T-helper 2 cell treated with Interferon-gamma antibody and Interleukin-4, amounts not matched to agents 5 μg/mL and 100 μg/mL, for 36 hours (primary cell): ENCODE measurements at regions not wholly inside any gene's neighbourhood (a gene's known extent, or its start where the extent isn't known, plus 50 kb on each side); places are given as distances from the start of the nearest gene placed in this dataset.

Experiments used
- DNase-seq: peaks from one replicate; pipeline ENCODE4 v3.0.0; 2021; ENCODE audit warnings: low spot score
- H3K27ac Mint-ChIP-seq: one replicate; pipeline ENCODE4 v1.8.0; 2021; ENCODE audit warnings: mild to moderate bottlenecking, mixed read lengths
- H3K27me3 Mint-ChIP-seq: one replicate; pipeline ENCODE4 v1.8.0; 2021; ENCODE audit warnings: low read depth, mixed read lengths
- H3K36me3 Mint-ChIP-seq: one replicate; pipeline ENCODE4 v1.8.0; 2021; ENCODE audit warnings: low read depth, mixed read lengths
- H3K4me1 Mint-ChIP-seq: one replicate; pipeline ENCODE4 v1.8.0; 2021; ENCODE audit warnings: low read depth, mixed read lengths
- H3K4me3 Mint-ChIP-seq: one replicate; pipeline ENCODE4 v1.8.0; 2022; ENCODE audit warnings: mild to moderate bottlenecking, moderate library complexity, mixed read lengths
- H3K9me3 Mint-ChIP-seq: one replicate; pipeline ENCODE4 v1.8.0; 2021; ENCODE audit warnings: mixed read lengths

DNA sequence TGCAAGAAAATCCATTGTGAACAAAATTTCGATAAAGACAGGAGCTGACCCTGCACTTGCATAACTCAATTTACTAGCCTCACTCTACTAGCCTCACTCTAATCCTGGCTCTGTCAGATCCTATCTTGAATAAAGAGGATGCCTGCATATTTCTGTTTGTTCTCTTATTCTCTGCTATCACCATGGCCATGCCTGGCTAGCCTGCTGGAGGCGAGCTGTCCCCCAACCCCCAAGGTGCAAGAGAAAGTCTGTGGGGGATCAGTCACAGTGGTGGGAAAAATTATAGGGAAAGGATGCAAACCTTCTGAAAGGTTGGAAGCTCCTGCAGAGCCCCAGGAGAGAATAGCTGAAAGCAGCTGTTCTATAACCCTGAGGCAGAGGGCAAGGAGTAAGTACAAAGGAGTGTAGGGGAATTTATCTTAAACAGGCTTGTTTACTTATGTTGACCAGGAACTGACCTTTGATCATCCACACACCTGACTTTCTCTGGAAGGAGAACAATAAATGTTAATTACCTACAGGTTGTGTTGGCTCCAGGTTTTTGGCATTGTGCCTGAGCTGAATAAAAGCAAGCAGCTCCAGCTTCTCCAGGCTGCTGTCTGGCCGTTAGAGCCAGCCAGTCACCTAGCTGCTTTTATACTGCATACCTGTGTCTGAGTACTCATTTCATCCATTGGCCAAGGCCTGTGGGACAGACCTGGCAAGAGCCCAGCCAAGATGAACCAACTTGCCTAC lies 137.7 kb upstream of the RASGRP1 start:
- Mint-ChIP-seq H3K9me3 (no peaks in the 10 kb centered on the region), H3K27ac (no peak overlapping the region), H3K4me3 (no peak overlapping the region), H3K4me1 (peaks cover 33% of the 10 kb centered on the region), H3K27me3 (peaks cover 12% of the 10 kb centered on the region), H3K36me3 (no peaks in the 10 kb centered on the region)
- no peak for DNase-seq

DNA sequence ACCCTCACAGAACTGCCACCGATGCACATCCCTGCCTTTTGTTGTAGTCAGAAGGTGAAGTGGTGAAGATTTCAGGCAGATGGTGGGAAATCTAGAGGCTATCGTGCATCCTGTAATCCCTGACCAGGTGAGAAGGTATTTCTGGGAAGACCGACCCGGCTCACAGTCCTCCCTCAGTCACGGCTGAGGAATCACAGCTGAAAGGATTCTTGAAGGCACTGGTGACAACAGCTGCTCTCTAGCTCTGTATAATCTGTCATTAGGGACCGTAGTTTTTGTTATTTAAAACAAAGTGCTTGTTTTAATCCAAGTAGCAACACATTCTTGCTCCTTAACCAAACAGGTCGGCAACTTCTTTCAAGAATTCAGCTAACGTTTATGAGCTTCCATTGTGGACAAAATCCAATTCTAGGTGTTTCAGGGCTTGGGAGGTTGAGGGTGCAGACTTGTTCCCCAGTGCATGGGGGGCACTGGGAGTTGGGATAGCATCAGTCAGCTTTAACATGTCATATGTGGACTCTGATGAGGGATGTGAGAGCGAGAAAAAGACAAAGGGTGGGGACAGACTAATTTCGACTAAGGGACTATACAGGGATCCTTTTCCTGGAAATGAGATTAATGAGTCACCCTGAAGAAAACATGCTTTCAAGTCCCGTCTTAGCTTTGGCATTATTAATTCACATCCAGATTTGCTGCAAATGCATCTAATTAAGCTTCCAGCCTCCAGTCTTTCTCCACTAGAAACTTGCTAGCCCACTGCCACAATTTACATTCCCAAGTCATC lies 141.0 kb upstream of the RASGRP1 start:
- DNase-seq = no peak

DNA sequence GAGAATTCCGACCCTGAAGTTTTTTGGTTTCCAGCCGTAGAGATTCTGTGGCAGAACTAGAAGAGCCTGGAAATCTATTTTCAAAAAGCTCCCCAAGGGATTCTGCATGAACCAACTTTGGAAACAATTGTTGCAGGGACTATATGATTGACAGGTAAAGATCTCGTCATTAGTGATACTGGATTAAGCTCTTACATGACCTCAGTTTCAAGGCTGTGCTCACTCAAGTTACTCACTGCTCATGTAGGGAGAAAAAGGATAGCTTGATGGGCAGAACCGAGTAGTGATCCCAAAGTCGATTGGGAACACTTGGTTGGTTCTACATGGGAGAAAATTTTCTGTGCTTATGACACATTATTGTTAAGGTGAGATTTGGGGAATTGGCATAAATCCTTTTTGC lies 142.3 kb upstream of the RASGRP1 start:
- H3K27ac Mint-ChIP-seq = no peak overlapping the region
- no peak for DNase-seq
- peaks cover 21% of the 10 kb centered on the region for H3K27me3 Mint-ChIP-seq
- no peaks in the 10 kb centered on the region for H3K9me3 Mint-ChIP-seq
- H3K4me3 Mint-ChIP-seq = no peak overlapping the region
- H3K4me1 Mint-ChIP-seq = peaks cover 3% of the 10 kb centered on the region
- H3K36me3 Mint-ChIP-seq = no peaks in the 10 kb centered on the region

More for the DNA sequence above, 141.0 kb upstream of the RASGRP1 start:
- no peak overlapping the region for H3K4me3 Mint-ChIP-seq
- H3K4me1 Mint-ChIP-seq = peaks cover 3% of the 10 kb centered on the region
- H3K27ac Mint-ChIP-seq = no peak overlapping the region
- no peaks in the 10 kb centered on the region for H3K9me3 Mint-ChIP-seq
- H3K36me3 Mint-ChIP-seq = no peaks in the 10 kb centered on the region
- H3K27me3 Mint-ChIP-seq = peaks cover 16% of the 10 kb centered on the region

DNA sequence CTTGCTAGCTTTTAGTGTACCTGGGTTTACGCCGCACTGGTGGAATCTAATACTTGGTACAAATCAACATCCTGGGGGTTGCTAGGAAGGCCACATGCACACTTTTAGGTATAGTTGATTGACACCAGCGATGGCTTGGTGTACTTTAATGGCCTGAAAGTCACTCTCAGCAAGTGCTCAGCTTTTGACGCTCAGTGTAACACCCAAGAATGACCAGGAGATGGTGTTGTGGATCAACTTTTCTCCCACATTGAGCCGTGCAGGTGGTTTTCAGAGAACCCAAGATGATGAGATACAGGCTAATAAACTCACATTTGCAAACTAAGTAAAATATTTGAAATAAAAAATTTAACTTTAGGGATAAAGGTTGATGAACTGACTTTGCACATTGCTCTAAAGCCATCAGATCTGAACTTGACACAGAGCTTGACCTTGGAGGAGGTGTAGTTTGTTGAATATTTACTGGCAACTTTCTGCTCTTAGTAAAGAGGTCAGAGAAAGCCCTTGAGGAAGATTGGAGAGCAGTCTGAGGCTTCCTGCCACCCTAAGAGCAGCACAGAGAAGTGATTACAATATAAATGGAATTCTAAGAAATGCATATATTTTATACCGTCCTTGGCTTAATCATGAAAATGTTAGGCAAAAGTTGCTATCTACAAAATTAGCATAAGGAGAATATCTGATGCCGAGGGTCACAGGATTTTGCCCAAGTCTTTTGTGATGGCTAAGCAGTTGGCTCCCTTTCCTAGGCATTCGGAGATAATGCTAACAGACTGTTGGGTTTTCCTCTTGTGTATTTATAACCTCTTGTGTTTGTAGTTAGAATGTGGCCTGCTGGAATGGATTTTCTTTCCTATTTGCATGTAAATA lies 143.4 kb upstream of the RASGRP1 start:
- DNase-seq = no peak
- Mint-ChIP-seq H3K4me1 (peaks cover 1% of the 10 kb centered on the region), H3K36me3 (no peaks in the 10 kb centered on the region), H3K27me3 (peaks cover 15% of the 10 kb centered on the region), H3K4me3 (no peak overlapping the region), H3K9me3 (no peaks in the 10 kb centered on the region), H3K27ac (no peak overlapping the region)

DNA sequence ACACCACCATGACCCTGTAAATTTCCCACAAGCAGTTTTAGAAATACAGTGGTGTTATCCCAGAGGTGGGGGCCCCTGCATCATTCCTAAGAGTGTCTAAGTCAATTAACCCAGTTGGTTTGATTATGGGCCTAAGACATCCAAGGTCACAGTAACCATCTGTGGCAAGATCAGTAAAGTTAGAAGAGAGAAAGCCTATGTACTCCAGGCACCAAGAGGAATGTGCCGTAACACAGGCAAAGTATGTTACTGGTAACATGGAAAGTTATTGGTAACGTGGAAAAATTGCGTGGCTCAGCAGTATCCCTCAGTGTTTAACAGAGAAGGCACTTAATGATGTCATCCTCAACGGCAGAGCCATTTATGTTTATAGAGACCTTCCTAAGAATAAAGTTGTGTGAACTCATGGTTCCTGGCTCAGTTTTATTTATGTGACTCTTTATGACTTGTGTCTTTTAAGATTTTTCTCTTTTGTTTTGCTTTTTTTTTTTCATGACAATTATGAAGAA lies 144.1 kb upstream of the RASGRP1 start:
- no peaks in the 10 kb centered on the region for H3K36me3 Mint-ChIP-seq
- no peak overlapping the region for H3K4me3 Mint-ChIP-seq
- peaks cover 20% of the 10 kb centered on the region for H3K27me3 Mint-ChIP-seq
- no peak overlapping the region for H3K27ac Mint-ChIP-seq
- no peaks in the 10 kb centered on the region for H3K9me3 Mint-ChIP-seq
- H3K4me1 Mint-ChIP-seq = peaks cover 1% of the 10 kb centered on the region
- no peak for DNase-seq

DNA sequence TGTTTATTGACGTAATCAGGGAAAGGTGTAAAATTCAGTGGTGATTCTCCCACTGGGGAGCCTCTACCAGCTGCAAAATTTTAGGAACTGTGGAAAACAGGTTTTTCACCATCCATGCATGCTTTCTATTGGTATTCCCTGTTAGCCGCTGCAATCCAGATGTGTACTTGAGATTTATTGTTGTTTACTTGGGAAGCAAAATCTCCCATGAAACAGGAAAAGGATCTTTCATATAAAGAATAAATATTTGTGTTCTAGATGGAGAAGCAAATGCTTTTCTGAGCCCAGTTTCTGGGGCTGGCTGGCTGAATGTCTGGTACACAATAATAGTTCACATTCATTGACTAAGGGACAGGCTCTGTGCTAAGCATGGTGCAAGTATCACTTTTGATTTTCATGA lies 144.6 kb upstream of the RASGRP1 start:
- Mint-ChIP-seq H3K36me3 (no peaks in the 10 kb centered on the region), H3K4me3 (no peak overlapping the region), H3K9me3 (no peaks in the 10 kb centered on the region), H3K27ac (no peak overlapping the region), H3K4me1 (peaks cover 1% of the 10 kb centered on the region), H3K27me3 (peaks cover 20% of the 10 kb centered on the region)
- DNase-seq = no peak

DNA sequence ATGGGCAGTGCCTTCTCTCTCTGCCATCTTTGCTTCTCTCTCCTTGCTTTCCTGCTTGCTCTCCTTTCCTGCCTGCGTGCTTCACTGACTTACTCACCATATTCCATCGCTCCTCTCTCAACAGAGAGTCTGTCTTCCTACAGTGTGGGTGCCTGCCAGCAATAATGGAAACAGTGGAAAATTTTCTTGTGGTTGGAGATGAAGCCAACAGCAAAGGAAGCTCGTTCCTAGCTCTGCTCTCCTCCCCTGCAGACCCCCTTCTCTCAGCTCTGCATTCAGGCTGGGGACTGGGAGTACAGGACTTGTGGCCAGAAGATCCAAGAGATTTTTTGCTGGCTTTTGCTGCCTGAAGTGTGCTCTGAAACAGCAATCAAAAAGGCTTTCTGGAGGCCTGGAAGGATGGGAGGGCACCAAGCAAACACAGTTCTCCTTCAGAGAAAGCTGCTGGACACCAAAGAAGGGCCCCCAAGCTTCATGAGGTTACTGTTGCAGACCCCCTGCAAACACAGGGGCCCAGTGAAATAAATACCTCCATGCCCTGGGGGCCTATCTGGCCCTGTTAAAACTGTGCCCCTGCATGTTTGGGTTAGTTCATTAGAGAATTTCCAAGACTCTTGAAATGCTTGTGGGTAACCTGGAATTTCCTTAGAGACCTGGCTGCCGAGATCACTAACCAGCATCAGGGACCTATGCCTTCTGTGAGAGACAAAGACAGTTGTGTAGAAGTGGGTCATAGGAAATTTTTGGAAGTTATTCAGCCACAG lies 149.9 kb upstream of the RASGRP1 start:
- no peaks in the 10 kb centered on the region for H3K9me3 Mint-ChIP-seq
- H3K4me1 Mint-ChIP-seq = no peaks in the 10 kb centered on the region
- H3K4me3 Mint-ChIP-seq = no peak overlapping the region
- H3K27ac Mint-ChIP-seq = no peak overlapping the region
- H3K36me3 Mint-ChIP-seq = no peaks in the 10 kb centered on the region
- DNase-seq = no peak
- H3K27me3 Mint-ChIP-seq = peaks cover 13% of the 10 kb centered on the region

GRCh38 chr15:38720893-38721567 lies 156.4 kb upstream of the RASGRP1 start:
- no peaks in the 10 kb centered on the region for H3K4me1 Mint-ChIP-seq
- H3K27me3 Mint-ChIP-seq = no peaks in the 10 kb centered on the region
- DNase-seq = no peak
- no peak overlapping the region for H3K4me3 Mint-ChIP-seq
- H3K36me3 Mint-ChIP-seq = no peaks in the 10 kb centered on the region
- no peak overlapping the region for H3K27ac Mint-ChIP-seq
- H3K9me3 Mint-ChIP-seq = no peaks in the 10 kb centered on the region

DNA sequence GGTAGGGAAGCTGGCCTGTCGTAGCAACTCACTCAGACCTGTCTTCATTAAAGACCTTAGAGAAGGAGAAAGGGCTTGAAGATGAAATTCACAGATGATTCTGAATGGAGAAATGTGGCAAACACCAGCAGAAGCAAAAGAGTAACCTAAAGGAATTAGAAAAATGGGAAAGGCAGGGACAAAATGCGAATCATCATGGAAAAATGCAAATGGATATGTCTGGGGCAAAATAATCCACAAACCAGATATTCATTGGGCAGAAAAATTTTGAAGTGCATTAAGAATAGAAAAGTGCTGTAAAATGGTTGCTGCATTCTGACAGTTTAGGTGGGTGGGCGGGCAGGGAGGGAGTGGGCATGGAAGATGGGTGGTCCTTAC lies 156.9 kb upstream of the RASGRP1 start:
- no peaks in the 10 kb centered on the region for H3K9me3 Mint-ChIP-seq
- H3K36me3 Mint-ChIP-seq = no peaks in the 10 kb centered on the region
- DNase-seq = no peak
- H3K4me3 Mint-ChIP-seq = no peak overlapping the region
- H3K4me1 Mint-ChIP-seq = no peaks in the 10 kb centered on the region
- H3K27ac Mint-ChIP-seq = no peak overlapping the region
- no peaks in the 10 kb centered on the region for H3K27me3 Mint-ChIP-seq

DNA sequence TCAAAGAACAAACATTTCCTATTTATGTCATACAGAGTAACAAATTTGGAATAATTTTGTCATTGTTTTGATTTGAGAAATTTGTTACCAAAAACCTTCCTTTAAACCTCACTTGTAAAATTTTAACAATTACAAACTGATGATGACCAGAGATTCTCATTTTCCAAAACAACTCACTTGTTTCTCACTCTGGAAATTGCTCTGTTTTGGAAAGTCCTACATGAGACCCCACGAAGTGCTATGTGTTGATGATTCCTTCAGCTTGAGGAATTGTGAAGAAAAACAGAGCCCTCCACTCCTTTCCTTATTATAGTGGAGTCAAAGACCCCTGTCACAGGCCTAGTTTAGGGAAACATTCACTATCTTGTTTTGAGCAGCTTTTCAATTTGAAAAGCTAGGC lies 157.6 kb upstream of the RASGRP1 start:
- Mint-ChIP-seq H3K4me3 (no peak overlapping the region), H3K9me3 (no peaks in the 10 kb centered on the region), H3K27ac (no peak overlapping the region), H3K27me3 (no peaks in the 10 kb centered on the region), H3K4me1 (no peaks in the 10 kb centered on the region), H3K36me3 (no peaks in the 10 kb centered on the region)
- no peak for DNase-seq

DNA sequence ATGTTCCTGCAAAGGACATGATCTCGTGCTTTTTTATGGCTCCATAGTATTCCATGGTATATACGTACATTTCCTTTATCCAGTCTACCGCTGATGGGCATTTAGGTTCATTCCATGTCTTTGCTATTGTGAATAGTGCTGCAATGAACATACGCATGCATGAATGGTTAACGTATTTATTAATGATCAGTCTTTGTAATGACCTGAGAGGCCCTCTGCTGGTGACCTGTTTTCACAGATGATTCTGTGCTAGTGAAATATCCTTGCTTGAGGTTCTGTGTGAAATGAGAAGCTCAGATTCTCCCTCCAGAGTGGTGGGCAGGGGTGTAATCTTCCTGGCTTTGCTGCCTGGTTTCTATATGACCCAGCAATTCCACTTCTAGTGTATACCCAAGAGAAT lies 160.2 kb upstream of the RASGRP1 start:
- Mint-ChIP-seq H3K27me3 (peaks cover 9% of the 10 kb centered on the region), H3K4me1 (no peaks in the 10 kb centered on the region), H3K27ac (no peak overlapping the region), H3K4me3 (no peak overlapping the region), H3K9me3 (no peaks in the 10 kb centered on the region), H3K36me3 (no peaks in the 10 kb centered on the region)
- DNase-seq = no peak

DNA sequence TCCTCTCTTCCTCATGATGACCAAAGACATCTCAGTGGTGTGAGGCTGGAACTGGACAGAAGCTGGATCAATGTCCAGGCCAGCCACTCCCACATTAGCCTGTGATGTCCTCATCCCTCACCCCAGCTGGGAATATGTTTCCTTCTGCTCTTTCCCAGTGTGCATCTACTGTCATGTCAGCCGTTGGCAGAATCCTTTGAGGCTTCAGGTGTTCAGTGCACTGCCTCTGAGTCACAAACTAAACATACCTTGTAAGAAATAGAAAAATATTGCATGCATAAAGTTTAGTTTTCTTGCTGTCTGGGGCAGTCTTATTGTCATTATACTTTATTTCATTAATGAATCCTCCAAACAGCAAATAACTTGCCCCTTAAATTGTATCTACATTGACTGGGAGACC lies 161.6 kb upstream of the RASGRP1 start:
- H3K4me1 Mint-ChIP-seq = no peaks in the 10 kb centered on the region
- no peaks in the 10 kb centered on the region for H3K36me3 Mint-ChIP-seq
- H3K27ac Mint-ChIP-seq = no peak overlapping the region
- no peaks in the 10 kb centered on the region for H3K9me3 Mint-ChIP-seq
- no peak for DNase-seq
- H3K27me3 Mint-ChIP-seq = peaks cover 17% of the 10 kb centered on the region
- no peak overlapping the region for H3K4me3 Mint-ChIP-seq

- DNase-seq = no peak
- peaks cover 28% of the 10 kb centered on the region for H3K27me3 Mint-ChIP-seq
- no peak overlapping the region for H3K4me3 Mint-ChIP-seq
- peaks cover 5% of the 10 kb centered on the region for H3K4me1 Mint-ChIP-seq
- no peaks in the 10 kb centered on the region for H3K9me3 Mint-ChIP-seq
- H3K27ac Mint-ChIP-seq = no peak overlapping the region
- H3K36me3 Mint-ChIP-seq = no peaks in the 10 kb centered on the region
Observed at GRCh38 chr15:38733331-38733730, 168.7 kb upstream of the RASGRP1 start.
